HL-60/S4 treated with retinoic acid at 250 ng/mL for 4 days and 3 days (cell line): ENCODE measurements at regions not wholly inside any gene's neighbourhood (a gene's known extent, or its start where the extent isn't known, plus 50 kb on each side); places are given as distances from the start of the nearest gene placed in this dataset.

Experiments
- in situ Hi-C: fragments of 300-500 bp; cut with MboI; formaldehyde crosslinking; loops from 2 replicates; pipeline ENCODE4 v1.7.0; 2022; ENCODE audit warnings: low sequenced_read_pairs

DNA sequence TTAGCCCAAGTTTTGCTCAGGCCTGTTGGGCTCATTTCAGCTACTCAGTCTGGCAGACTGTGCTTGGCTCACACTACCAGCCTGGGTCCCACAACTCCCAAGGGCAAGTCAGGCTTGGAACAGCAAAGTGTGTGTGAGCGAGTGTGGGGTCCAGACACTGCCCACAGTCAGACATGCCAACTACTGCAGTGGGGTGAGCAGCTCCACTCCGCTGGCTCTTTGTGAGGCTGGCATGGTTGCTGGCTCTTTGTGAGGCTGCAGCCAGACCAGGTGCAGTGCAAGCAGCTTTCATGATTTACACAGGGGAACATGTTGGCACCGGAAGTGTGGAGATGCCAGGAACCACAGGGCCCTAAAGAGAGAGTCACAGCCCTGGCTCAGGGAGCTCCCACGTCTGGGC lies 606.7 kb upstream of the FAM174A start:
- in situ Hi-C loops, result no loop called here

DNA sequence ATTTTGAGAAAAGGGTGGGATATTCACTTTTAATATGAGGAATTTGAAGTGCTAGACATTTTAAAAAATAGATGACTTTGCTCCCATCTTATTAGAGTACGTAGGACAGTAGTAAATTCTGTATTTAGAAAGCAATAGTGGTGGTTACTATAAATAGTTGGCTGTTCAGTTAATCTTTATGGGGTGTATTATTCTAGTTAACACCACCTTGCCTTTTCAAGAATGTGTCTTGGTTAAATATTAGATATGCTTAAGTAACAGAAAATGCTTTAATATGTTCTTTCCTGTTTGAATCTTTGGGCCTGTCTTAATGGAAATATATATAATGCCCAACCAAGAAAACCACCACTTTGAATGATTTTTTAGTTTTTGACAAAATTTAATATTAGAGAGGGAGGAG lies 608.7 kb upstream of the FAM174A start:
- in situ Hi-C loops, result no loop called here

GRCh38 chr5:99922386-99922785 lies 612.8 kb upstream of the FAM174A start:
- in situ Hi-C loops, result no loop called here

DNA sequence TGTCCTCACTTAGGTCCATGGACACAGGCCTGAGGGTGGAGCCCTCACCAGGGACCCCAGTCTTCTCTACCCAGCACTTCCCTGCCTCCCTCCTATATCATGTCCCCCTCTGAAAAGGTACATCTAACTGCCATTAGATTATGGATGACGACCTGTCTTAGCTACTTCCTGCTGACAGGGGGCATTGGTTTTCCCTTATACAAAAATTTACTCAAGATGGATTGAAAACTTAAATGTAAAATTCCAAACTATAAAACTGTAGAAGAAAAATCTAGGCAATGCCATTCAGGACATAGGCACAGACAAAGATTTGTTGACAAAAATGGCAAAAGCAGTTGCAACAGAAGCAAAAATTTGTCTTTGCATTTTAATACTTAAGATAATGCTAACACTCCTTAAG lies 623.2 kb upstream of the FAM174A start:
- in situ Hi-C loops, result no loop called here

- in situ Hi-C loops, result no loop called here
These were observed 628.4 kb upstream of the FAM174A start for GRCh38 chr5:99906776-99907175.

GRCh38 chr5:99901972-99902371 lies 633.2 kb upstream of the FAM174A start:
- in situ Hi-C loops, result no loop called here

DNA sequence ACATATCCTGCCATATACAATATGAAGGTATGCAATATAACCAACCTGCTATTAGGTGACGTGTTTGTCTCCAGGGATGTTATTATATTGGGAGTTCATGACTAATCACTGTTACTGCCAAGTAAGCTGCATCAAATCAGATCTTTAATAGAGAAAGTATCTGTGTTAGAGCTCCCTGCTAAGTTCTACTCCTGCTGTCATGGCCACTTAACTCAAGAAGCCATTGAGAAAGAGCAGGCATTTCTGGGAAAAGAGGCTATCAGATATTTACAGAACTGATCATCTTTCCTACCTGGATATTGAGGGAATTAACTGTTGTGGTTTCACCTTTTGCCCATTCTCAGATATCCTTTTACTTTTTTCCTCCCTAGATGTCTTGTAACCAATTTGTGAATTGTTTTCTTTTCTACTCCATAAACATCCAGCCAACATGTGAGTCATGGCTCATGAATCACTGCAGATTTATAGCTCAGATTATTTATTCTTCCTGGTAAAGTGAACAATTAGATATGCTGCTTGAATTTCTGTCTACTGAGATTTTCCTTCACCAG lies 634.8 kb upstream of the FAM174A start:
- in situ Hi-C loops, result no loop called here

- in situ Hi-C loops, result no loop called here
These were observed 655.2 kb upstream of the FAM174A start for GRCh38 chr5:99879791-99880511.

GRCh38 chr5:99878830-99879229 lies 656.3 kb upstream of the FAM174A start:
- in situ Hi-C loops, result no loop called here

GRCh38 chr5:99866740-99867139 lies 668.4 kb upstream of the FAM174A start:
- in situ Hi-C loops, result no loop called here

DNA sequence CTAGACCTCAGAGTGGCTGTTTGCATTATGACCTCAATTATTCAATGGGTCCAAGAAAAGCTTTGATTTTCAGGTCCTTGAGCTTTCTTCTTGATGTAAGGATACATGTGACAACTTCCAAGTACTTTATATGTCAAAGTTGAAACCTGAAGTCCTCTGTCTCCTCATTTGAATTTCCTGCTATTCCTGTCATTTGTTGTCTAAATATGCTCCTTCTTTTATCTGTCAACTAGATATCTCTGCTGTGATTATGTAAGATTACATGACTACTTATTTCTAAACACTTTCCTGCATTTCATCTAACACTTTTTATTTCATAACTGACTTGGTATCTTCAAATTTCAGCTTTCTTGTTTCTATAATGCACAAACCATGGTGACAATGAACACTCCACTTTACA lies 670.0 kb upstream of the FAM174A start:
- in situ Hi-C loops, result no loop called here

DNA sequence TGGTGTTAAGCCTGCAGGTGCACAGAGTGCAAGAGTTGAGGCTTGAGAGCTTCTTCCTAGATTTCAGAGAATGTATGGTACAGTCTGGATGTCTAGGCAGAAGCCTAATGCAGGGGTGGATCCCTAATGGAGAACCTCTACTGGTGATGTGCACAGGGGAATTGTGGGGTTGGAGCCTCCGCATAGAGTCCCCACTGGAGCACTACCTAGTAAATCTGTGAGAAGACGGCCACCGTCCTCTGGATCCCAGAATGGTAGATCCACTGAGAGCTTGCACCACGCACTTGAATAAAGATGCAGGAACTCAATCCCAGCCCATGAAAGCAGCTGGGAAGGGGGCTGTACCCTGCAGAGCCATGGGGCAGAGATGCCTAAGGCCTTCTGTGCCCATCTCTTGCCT lies 699.4 kb upstream of the FAM174A start:
- in situ Hi-C loops, result no loop called here

DNA sequence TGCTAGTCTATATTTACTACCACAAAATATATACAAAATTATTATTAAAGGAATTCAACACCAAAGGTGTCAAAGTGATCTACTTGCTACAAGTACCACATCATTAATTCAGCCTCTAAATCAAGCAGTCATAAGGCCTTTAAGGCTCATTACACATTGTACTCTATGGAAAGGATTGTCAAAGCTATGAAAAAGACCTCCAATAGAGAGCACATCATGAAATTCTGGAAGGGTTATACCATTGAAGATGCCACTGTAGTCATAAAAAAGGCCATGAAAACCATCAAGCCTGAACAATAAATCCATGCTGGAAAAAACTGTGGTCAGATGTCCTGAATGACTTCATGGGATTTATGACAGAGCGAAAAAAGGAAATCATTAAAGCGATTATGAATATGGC lies 708.0 kb upstream of the FAM174A start:
- in situ Hi-C loops, result no loop called here

- in situ Hi-C loops, result no loop called here
These were observed 717.4 kb upstream of the FAM174A start for GRCh38 chr5:99817796-99818195.

DNA sequence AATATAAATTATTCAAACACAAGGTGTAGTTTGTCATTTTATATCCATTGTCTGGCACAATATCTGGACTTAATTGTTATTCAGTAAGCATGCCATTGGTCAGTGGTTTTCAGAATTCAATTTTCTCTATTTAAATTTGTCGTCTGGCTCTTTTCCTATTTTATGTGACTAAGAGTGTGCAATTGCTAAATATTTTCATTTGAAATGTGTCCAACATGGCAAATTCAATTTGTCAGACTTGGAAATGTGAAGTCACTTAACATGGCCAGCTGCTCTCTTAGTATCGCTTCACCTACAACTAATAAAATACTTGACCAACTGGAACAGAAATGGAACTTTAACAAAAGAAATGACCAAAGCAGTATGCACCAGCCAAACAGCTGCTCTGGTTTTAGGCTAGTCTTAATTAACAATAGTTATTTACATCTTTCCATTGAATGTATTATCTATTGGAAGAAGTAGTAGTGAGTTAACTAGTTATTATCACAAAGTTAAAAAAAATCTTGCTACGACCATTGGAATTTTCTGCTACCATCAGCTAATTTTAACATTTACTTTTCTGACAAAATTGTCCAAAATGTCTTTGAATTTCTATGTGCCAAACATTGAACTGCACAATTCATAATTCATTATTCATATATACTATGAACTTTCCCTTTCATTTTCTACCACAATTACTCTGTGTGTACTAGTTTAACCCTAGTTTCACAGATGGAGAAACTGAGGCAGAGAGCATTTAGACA lies 720.7 kb upstream of the FAM174A start:
- in situ Hi-C loops, result no loop called here

DNA sequence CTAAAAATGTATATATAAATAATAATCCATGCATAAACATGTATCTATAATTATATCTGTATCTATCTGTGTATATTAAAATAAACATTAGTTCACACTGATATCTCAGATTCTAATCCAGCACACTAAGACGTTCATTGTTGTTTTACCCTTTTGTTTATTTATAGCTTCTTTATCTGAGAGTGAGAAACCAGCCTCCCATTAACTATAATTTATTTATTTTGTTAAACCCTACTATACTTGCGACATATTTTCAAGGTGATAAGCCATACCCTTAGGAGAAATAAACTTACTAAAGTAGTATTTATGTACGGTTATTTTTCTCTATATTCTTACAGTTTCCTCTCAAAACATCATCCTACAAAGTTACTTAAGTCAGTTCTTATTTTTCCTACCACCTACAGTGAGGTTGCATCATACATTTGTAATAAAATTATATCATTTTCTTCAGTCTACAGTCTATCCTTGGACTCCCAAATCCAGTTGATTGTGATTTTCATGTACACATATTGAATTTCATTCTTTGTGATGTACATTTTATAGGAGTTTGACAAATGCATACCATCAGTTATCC lies 726.4 kb upstream of the FAM174A start:
- in situ Hi-C loops, result no loop called here

- in situ Hi-C loops, result no loop called here
These were observed 727.8 kb upstream of the FAM174A start for GRCh38 chr5:99807346-99807745.

DNA sequence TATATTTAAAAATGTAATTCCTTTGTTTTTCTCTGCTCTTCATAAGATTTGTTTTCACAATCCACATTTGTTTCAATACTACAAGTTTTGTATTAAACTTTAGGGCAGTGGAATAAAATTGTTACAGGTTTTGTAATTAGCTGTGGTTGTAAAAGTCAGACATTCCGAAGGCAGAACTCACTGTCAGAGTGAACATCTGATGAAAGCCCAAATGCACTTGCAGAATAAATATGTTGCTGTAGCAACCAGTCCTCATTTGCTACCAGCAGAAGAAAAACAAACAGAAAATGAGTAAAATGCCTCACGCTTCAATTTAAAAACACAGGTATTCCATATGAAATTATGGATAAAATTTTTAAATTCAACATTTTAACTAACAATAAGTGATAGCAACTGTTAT lies 740.1 kb upstream of the FAM174A start:
- in situ Hi-C loops, result no loop called here

DNA sequence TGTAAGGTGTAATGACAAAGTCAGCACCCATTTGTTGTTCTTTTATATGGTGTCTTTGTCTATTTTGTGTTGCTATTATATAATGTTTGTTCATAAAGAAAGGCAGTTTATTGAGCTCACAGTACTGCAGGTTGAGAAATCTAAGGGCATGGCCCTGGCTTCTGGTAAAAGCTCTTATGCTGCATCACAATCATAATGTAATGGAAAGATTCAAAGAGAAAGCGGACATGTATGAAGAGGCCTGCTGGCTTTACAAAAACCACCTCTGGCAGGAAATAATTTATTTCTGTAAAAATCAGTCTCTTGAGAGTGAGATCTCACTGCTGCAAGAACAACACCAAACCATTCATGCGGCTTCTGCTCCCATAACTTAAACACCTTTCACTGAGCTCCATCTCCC lies 746.7 kb upstream of the FAM174A start:
- in situ Hi-C loops, result no loop called here

GRCh38 chr5:99775189-99775588 lies 760.0 kb upstream of the FAM174A start:
- in situ Hi-C loops, result no loop called here

GRCh38 chr5:99773290-99773689 lies 761.9 kb upstream of the FAM174A start:
- in situ Hi-C loops, result no loop called here

DNA sequence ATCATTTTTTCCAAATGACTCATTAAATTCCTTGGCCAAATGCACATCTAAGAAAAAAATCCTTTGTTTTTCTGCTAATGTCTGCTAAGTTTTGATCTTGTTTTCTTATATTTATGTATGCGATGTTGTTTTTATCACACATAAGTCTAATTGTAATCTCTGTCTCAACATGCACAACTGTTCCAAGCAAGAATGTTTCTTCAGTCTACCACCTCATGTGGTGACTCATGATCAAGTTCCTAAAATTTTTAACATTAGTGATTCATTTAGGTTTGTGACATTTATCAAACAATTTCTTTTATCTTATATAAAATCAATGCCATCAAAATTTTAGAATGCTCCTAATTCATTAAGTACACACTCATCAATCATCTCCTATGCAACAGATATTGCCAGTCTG lies 763.9 kb upstream of the FAM174A start:
- in situ Hi-C loops, result no loop called here
